ENCODE measurements at regions not wholly inside any gene's neighbourhood (a gene's known extent, or its start where the extent isn't known, plus 50 kb on each side); places are given as distances from the start of the nearest gene placed in this dataset.
"Not testable (repeated sequence)": the region's sequence is repeated elsewhere in the genome, so short reads cannot be mapped to it uniquely, and the experiment has no call there.

- DNase-seq, result no peak
Observed at GRCh38 chr5:17829456-17829855, 195.2 kb downstream of the TAF11L14 start.

GRCh38 chr5:17831279-17831678 is 197.0 kb downstream of the TAF11L14 start:
- DNase-seq, result peak; percentile 81

GRCh38 chr5:17832949-17833745 is 198.9 kb downstream of the TAF11L14 start:
- no peak for DNase-seq

- DNase-seq, result no peak
Observed at GRCh38 chr5:17837757-17838156, 203.5 kb downstream of the TAF11L14 start.

- DNase-seq, result no peak
Observed at GRCh38 chr5:17838469-17838868, 204.2 kb downstream of the TAF11L14 start.

- no peak for DNase-seq
Observed at GRCh38 chr5:17839848-17840247, 205.6 kb downstream of the TAF11L14 start.

- DNase-seq, result no peak
Observed at GRCh38 chr5:17846496-17846895, 212.2 kb downstream of the TAF11L14 start.

GRCh38 chr5:17847286-17847685 is 213.0 kb downstream of the TAF11L14 start:
- no peak for DNase-seq

GRCh38 chr5:17852111-17852510 is 217.9 kb downstream of the TAF11L14 start:
- no peak for DNase-seq

- DNase-seq, result no peak
Observed at GRCh38 chr5:17852740-17853139, 218.5 kb downstream of the TAF11L14 start.

- DNase-seq, result no peak
Observed at GRCh38 chr5:17854901-17855300, 220.6 kb downstream of the TAF11L14 start.

GRCh38 chr5:17860660-17861315 is 226.5 kb downstream of the TAF11L14 start:
- DNase-seq, result no peak

GRCh38 chr5:17864903-17865302 is 230.6 kb downstream of the TAF11L14 start:
- DNase-seq, result not testable (repeated sequence)

- DNase-seq, result not testable (repeated sequence)
Observed at GRCh38 chr5:17865966-17866365, 231.7 kb downstream of the TAF11L14 start.

GRCh38 chr5:17872204-17872603 is 237.9 kb downstream of the TAF11L14 start:
- no peak for DNase-seq

- no peak for DNase-seq
Observed at GRCh38 chr5:17878541-17878940, 244.3 kb downstream of the TAF11L14 start.

GRCh38 chr5:17879276-17879675 is 245.0 kb downstream of the TAF11L14 start:
- no peak for DNase-seq

GRCh38 chr5:17880869-17881268 is 246.6 kb downstream of the TAF11L14 start:
- DNase-seq, result no peak

GRCh38 chr5:17882760-17883488 is 248.7 kb downstream of the TAF11L14 start:
- DNase-seq, result peak; percentile 88

- DNase-seq, result no peak
Observed at GRCh38 chr5:17888155-17888554, 253.9 kb downstream of the TAF11L14 start.

GRCh38 chr5:17890501-17890900 is 256.2 kb downstream of the TAF11L14 start:
- no peak for DNase-seq

- no peak for DNase-seq
Observed at GRCh38 chr5:17891881-17892280, 257.6 kb downstream of the TAF11L14 start.

- no peak for DNase-seq
Observed at GRCh38 chr5:17893026-17893635, 258.9 kb downstream of the TAF11L14 start.
